Tibial artery (tissue), 4 donors: ENCODE measurements at regions not wholly inside any gene's neighbourhood (a gene's known extent, or its start where the extent isn't known, plus 50 kb on each side); places are given as distances from the start of the nearest gene placed in this dataset.

Experiments
- DNase-seq, 2 donors: peaks; one replicate each; pipeline ENCODE4 v3.0.0-alpha.2; 2019
- H3K27ac ChIP-seq, 2 donors: fragments of 200-600 bp; sonication (generic) in 1 of 2; 1 replicate in 1 of 2; 2 replicates in 1 of 2; pipeline ENCODE4 v1.5.1; 2018 to 2019; ENCODE audit warnings: mild to moderate bottlenecking in 1 of 2
- H3K27me3 ChIP-seq, 2 donors: fragments of 200-600 bp; sonication (generic) in 1 of 2; one replicate each; pipeline versions ENCODE4 v1.5.1 to v1.6.0; 2016 to 2019
- H3K36me3 ChIP-seq, 3 donors: fragments of 200-600 bp; sonication (generic) in 2 of 3; one replicate each; pipeline ENCODE4 v1.5.1; 2016 to 2019; ENCODE audit warnings: mild to moderate bottlenecking in 2 of 3
- H3K4me1 ChIP-seq, 4 donors: fragments of 200-600 bp; sonication (generic) in 2 of 4; 1 replicate in 3 of 4; 2 replicates in 1 of 4; pipeline ENCODE4 v1.5.1; 2016 to 2019
- H3K4me3 ChIP-seq, 2 donors: fragments of 200-600 bp; sonication (generic) in 1 of 2; 1 replicate in 1 of 2; 2 replicates in 1 of 2; pipeline ENCODE4 v1.5.1; 2018 to 2019; ENCODE audit warnings: mild to moderate bottlenecking in 2 of 2
- H3K9me3 ChIP-seq, 3 donors: fragments of 200-600 bp; sonication (generic) in 1 of 3; one replicate each; pipeline ENCODE4 v1.5.1; 2016 to 2019
- CTCF ChIP-seq, 2 experiments: fragments of 200-600 bp in 1 of 2; fragments of 450-650 bp in 1 of 2; IDR thresholded peaks; one replicate each; pipeline ENCODE4 v1.5.1; 2017 to 2019; ENCODE audit warnings: antibody characterized with exemption in 2 of 2, mild to moderate bottlenecking in 1 of 2, moderate library complexity in 1 of 2
- intact Hi-C: fragments of 100-400 bp; cut with DNase I; formaldehyde crosslinking; loops from one replicate; pipeline ENCODE4 v1.15.0; 2023; ENCODE audit warnings: low total_unique reads

GRCh38 chr2:8357738-8358518 lies 323.9 kb upstream of the ID2 start:
- no peaks in the 10 kb centered on the region for H3K36me3 ChIP-seq

DNA sequence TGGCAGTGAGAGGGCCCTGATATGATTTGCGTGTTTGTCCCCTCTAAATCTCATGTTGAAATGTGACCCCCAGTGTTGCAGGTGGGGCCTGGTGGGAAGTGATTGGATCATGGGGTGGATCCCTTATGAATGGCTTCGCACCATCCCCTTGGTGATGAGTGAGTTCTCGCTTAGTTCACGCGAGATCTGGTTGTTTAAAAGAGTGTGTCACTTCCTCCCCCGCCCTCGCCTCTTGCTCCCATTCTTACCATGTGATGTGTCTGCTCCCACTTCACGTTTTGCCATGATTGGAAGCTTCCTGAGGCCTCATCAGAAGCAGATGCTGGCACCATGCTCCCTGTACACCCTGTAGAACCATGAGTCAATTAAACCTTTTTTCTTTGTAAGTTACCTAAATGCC lies 319.9 kb upstream of the ID2 start:
- H3K4me3 ChIP-seq, result no peak overlapping the region
- no peaks in the 10 kb centered on the region for H3K27me3 ChIP-seq
- H3K36me3 ChIP-seq, result no peaks in the 10 kb centered on the region
- H3K27ac ChIP-seq, result no peak overlapping the region
- intact Hi-C loops, result no loop called here
- no peaks in the 10 kb centered on the region for H3K9me3 ChIP-seq
- DNase-seq, result no peak
- no peak for TF ChIP-seq CTCF (IDR thresholded peaks at IDR 0.05)
- H3K4me1 ChIP-seq, result no peaks in the 10 kb centered on the region

More at GRCh38 chr2:8357738-8358518, 323.9 kb upstream of the ID2 start:
- H3K9me3 ChIP-seq, result no peaks in the 10 kb centered on the region
- intact Hi-C loops, result no loop called here
- H3K27me3 ChIP-seq, result no peaks in the 10 kb centered on the region
- H3K4me1 ChIP-seq, result no peaks in the 10 kb centered on the region
- DNase-seq, result no peak
- no peak overlapping the region for H3K27ac ChIP-seq
- no peak for TF ChIP-seq CTCF (IDR thresholded peaks at IDR 0.05)
- no peak overlapping the region for H3K4me3 ChIP-seq

GRCh38 chr2:8363161-8363560 lies 318.7 kb upstream of the ID2 start:
- Histone ChIP-seq H3K9me3 (no peaks in the 10 kb centered on the region), H3K4me3 (no peak overlapping the region), H3K4me1 (no peaks in the 10 kb centered on the region), H3K27ac (no peak overlapping the region), H3K27me3 (no peaks in the 10 kb centered on the region), H3K36me3 (no peaks in the 10 kb centered on the region)
- TF ChIP-seq CTCF (IDR thresholded peaks at IDR 0.05), result no peak
- intact Hi-C loops, result no loop called here
- no peak for DNase-seq

DNA sequence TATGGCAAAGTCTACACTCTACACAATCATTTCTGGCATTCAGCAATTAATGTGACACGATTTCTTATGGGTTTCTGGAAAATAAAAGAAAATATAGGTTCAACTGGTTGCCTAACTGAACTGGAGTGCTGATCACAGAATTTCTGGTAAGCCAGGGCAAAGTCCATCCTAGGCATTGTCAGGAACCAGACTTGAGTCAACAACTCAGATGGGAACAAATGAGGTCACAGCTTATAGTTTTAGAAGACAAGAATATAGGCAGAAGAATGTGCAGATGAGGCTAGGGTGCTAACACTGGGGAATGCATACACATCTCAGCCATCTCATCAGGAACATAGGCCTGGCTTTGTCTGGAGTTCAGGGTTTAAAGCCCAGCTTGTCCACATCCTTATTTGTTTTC lies 317.2 kb upstream of the ID2 start:
- no peak for TF ChIP-seq CTCF (IDR thresholded peaks at IDR 0.05)
- Histone ChIP-seq H3K4me1 (no peaks in the 10 kb centered on the region), H3K9me3 (no peaks in the 10 kb centered on the region), H3K27me3 (no peaks in the 10 kb centered on the region), H3K27ac (no peak overlapping the region), H3K36me3 (no peaks in the 10 kb centered on the region), H3K4me3 (no peak overlapping the region)
- intact Hi-C loops, result no loop called here
- DNase-seq, result no peak

GRCh38 chr2:8365331-8365910 lies 316.4 kb upstream of the ID2 start:
- intact Hi-C loops, result no loop called here
- H3K9me3 ChIP-seq, result no peaks in the 10 kb centered on the region
- DNase-seq, result no peak
- H3K27me3 ChIP-seq, result no peaks in the 10 kb centered on the region
- H3K36me3 ChIP-seq, result no peaks in the 10 kb centered on the region
- no peak for TF ChIP-seq CTCF (IDR thresholded peaks at IDR 0.05)
- H3K4me1 ChIP-seq, result no peaks in the 10 kb centered on the region
- H3K27ac ChIP-seq, result no peak overlapping the region
- H3K4me3 ChIP-seq, result no peak overlapping the region
